Stimulated activated CD8-positive, alpha-beta memory T cell treated with anti-CD3 and anti-CD28 coated beads, Interleukin-15, amount 100 ng/mL, for 1 hour (primary cell): ENCODE measurements at regions not wholly inside any gene's neighbourhood (a gene's known extent, or its start where the extent isn't known, plus 50 kb on each side); places are given as distances from the start of the nearest gene placed in this dataset.
"Not testable (repeated sequence)": the region's sequence is repeated elsewhere in the genome, so short reads cannot be mapped to it uniquely, and the experiment has no call there.

Experiments
- DNase-seq: peaks from one replicate; pipeline ENCODE4 v3.0.0-alpha.2; 2020; ENCODE audit warnings: low read depth

DNA sequence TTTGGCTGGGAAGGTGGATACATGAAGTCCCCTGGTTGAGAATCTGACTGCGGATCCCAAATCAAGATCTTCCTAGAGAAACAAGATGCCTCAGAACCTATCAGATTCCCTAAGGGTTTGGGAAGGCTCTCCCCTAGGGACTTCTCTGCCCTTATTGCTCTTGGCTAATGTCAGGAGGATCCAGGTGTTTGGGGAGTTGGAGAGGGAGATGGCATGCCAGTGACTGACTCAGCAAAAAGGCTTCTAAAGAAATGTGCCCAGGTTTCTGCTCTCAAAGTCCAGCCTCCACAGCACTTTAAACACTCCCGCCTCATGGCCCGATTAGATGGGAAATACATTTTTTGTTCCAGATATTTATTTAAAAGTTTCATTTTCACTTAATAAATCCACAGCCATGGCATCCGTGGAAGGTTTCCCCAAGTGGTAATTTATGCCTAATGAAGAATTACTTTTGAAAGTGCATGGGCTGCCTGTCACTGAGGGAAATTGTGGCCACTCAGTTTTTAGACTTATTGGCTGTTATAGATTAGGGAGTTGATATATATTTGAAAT, 156.4 kb downstream of the OSR1 start:
- no peak for DNase-seq

DNA sequence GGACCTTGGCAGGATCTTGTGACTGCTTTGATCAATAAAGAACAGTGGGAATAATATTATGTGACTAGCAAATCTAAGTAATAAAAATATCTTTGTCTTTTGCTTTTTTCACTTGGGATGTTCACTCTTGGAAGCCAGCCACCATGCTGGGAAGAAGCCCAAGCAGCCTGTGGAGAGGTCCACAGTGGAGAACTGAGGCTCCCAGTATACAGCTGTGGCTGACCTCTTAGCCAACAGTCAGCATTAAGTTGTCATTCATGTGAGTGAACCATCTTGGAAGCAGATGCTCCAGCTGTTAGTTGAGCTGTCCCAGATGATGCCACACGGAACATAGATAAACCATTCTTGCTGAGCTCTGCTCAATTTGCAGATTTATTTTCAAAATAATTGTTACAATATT, 160.0 kb downstream of the OSR1 start:
- no peak for DNase-seq

DNA sequence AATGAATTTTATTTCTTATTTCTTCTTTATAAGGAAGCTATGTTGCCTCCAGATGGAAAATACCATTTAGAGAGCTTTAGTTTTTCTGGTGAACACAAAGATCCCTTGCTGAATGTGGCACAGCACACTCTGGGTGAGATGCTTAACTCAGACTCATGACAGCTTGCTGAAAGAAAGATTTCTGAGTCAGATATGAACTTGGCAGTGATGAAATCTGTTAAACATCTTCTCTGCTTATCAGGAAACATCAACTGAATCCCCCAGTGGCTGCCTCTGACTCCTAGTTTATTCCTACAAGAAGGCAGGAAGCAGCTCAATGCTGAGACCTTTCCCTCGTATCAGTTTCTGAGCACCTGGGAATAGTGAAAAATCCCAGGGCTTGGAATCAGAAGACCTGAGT, 162.8 kb downstream of the OSR1 start:
- DNase-seq: no peak

DNA sequence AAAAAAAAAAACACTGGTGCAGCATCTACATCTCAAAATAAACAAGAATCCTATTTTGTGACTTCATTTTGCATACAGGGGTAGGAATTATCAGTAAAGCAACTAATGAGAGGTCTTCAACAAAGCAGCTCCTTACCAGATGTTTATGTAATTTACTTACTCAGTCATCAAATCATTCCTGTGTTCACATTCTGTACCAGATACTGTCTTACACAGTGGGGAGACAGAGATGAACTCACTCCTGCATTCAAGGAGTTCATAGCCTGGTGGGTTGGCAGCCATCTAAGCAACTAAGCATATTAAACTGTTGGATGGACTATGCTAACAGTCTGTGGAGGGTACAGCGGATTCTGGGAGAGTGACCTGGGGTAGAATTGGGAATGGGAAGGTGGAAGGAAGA, 169.0 kb downstream of the OSR1 start:
- DNase-seq: no peak

DNA sequence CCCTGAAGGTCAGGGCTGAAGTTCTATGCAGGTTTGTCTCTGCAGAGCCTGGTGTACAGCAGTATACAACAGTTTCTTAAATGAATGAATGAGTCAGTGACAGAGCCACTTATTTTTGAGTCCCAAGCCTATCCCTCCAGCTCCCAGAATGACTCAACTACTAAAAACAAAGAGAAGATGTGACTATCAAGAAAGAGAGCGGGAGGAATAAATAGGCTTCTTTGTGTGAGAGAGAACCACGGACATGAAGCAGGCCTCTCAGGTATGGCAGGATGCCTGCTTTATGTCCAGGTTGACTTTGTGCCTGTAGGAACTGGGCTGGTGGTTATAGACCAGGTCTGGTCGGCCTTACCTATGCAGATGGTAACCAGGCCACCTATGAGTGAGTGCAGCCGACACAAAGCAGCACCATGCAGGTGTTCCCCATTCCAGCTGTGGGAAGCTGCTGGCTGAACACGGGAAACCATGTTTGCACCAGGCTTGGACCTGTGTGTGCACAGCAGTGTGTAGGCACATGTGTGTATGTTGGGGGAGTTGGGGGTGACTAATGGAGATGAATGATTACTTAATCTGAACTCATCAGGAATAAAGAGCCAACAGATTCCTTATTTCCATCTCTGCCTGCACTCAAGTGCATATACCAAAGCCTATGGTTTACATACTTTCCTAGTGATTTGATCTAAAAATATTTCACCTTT, 171.0 kb downstream of the OSR1 start:
- no peak for DNase-seq

DNA sequence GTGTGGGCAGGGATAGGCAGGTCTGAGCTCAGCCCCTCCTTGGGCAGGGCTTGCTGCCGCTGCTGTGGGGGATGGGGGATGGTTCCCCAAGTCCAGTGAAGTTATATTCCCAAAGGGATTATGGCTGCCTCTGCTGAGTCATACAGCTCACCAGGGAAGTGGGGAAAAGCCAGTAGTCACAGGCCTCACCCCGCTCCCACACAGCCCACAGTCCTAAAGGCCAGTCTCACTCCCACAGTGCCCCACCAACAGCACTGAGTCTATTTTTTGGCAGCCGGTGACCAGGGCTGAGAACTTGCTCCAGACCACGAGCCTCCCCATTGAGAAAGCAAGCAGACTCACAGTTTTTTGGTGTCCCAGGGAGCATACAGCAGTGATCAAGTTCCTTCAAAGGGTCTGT, 173.3 kb downstream of the OSR1 start:
- no peak for DNase-seq

DNA sequence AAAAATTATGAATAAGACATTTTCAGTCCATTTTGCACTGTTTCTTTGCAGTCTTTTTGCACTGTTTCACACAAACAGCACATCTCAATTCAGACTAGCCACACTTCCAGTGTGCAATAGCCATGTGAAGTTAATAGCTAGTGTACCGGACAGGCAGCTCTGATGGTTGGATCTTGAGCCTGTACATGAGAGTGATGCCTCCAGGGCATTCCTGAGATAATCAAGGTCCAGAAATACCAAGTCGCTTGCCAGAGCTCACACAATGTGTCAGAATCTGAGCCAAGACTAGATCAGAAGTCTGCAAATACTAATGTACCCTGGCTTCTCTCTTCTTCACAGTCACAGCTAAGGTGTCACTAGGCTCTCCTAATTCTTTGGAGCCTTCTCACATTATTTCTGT, 180.2 kb downstream of the OSR1 start:
- DNase-seq: no peak

DNA sequence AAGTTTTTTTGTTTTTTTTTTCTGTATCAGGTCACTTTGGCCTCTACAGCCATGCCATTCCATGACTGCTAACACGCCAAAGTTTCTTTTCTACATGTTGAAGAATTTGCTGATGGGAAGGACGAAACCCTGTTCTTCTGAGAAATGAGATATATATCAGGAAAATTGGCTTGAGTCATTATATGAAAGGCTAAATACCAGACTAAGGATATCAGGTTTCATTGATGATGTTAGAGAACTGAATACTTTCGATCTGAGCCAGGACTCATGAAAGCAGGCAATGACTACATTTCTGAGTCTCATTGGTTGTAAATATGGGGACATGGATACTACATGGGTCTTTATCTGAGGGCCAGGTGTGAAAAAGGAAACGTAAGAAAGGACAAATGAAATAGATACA, 181.4 kb downstream of the OSR1 start:
- DNase-seq: no peak

DNA sequence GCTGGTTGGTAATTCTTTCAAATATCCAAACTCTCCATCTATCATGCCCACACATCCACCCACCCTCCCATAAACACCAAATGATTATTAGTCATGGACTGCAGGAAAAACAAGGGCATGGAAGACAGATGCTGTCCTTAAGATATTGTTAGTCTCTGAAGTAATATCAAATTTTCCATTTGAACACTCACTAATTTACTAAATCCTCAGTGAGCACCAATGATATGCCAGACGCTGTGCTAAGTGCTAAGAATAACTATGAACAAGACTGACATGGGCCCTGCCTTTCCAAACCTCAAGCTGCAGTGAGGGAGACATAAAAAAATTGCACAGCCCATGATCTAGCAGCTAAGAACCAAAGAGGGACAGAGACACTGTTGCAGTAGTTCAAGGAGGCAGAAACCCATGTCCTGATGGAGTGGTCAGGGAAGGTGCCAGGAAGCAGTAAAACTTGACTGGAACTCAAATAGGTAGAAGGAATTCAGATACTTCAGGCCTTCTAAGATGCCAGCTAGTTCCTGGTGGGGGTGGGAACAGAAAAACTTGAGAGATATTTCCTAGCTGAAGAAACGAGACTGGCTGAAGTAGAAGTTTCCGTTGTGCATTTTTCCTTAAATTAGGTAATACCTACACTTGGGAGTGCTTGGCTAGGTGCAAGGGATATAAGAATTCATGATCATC, 182.1 kb downstream of the OSR1 start:
- DNase-seq: no peak

DNA sequence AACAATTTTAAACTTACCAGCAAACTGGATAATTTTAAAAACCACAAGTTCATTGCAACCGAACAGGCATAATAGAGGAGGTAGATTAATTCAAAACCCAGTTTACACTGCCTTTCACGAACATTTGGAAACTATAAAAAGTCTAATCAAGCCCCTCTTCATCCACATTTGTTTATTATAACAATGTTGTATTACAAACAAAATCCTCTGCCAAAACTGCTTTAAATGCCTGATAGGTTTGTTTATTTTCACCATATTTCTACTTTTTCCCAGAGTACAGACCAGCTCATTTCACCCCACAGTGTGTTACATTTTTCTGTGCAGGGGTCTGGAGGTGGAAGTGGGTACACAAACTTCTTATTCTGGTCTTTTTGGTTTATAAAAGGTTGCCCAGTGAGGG, 184.2 kb downstream of the OSR1 start:
- no peak for DNase-seq

DNA sequence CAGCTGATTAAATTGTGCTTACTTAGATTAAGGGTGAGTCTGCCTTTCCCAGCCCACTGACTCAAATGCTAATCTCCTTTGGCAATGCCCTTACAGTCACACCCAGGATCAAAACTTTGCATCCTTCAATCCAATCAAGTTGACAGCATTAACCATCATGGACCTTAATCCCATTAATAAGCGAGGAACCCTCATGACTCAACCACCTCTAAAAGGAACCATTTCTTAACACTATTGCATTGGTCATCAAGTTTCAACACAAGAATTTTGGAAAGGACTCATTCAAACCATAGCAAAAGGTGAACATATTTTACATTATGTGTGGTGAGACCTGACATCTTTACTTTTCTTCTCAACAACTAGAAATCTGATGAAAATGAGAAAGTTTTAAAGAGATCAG, 187.0 kb downstream of the OSR1 start:
- DNase-seq: no peak

DNA sequence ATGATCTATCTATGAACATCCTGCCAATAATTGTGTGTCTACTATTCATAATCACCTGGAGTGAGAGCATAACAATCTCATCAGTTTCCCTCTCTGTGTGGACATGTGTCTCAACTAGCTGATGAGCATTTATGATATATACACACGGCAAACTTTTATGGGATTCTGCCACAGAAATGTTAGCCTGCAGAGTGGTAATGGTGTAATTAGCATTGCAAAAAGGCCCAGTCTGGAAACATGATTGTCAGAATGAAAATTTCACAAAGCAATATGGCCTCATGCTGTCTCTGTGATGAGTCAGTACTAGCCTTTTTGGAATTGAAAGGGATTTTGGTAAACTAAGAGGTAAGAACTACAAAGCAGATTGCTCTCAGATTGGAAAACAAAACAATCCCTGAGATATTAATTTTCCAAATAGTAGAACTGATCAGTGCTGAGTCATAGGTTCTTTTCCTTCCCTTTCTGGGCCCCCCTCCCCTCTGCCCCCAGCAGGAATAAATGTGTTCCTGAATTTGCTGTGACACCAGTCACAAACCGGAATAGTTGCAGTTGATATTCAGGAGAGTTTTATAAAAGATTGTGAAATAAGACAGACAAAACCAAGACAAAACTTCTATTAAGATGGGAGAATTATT, 189.2 kb downstream of the OSR1 start:
- no peak for DNase-seq

DNA sequence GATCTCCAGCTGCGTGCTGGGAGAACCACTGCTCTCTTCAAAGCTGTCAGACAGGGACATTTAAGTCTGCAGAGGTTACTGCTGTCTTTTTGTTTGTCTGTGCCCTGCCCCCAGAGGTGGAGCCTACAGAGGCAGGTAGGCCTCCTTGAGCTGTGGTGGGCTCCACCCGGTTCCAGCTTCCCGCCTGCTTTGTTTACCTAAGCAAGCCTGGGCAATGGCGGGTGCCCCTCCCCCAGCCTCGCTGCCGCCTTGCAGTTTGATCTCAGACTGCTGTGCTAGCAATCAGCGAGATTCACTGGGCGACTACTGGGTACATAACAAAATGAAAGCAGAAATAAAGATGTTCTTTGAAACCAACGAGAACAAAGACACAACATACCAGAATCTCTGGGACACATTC, 194.3 kb downstream of the OSR1 start:
- DNase-seq: not testable (repeated sequence)

DNA sequence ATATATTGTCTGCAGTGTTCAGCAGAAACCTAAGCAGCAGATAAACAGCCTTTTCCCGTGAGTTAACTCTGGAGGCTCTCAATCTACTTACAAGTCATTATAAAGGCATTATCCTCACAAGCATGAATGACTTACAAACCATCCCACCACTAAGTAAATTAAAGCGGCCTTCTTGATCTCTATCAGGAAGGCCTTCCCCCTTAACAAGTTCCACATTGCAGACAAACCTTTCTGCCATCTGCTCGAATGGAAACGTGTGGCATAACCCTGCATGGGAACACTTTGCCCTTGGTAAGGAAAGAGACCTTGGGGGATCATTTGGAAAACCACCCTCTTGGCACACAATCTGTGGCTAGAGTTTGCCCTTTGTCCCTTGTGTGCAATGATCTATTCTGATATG, 199.5 kb downstream of the OSR1 start:
- no peak for DNase-seq

DNA sequence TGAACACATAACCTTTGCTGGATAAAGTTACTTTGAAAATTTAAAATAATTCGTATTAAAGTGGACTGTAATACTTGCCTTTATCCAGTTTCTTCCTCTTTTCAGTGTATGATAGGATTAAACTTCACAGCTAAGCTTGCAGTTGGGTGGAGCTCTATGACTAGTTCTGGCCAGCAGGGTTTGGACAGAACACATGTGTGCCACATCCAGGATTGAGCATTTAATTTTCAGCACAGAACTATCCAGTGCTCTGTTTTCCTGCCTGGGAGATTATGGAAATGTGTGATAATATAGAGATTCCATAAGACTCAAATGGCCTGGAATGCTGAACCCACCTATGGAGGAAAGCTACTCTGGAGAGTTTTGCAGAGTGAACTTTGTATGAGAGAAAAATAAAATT, 200.2 kb downstream of the OSR1 start:
- no peak for DNase-seq

DNA sequence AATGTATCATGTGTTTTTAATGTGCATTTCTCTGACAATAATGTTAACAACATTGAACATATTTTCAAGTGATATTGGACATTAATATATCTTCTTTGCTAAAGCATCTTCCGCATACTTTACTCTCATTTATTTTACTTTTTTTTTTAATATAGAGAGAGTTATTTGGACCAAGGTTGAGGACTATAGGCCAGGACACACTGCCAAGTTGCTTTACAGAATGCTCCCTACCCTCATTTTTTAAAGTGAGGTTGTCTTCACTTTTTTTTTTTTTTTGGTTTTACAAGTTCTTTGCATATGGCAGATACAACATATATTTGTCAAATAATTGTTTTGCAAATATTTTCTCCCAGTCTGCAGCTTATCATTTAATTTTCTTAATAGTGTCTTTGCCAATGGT, 201.8 kb downstream of the OSR1 start:
- DNase-seq: no peak

DNA sequence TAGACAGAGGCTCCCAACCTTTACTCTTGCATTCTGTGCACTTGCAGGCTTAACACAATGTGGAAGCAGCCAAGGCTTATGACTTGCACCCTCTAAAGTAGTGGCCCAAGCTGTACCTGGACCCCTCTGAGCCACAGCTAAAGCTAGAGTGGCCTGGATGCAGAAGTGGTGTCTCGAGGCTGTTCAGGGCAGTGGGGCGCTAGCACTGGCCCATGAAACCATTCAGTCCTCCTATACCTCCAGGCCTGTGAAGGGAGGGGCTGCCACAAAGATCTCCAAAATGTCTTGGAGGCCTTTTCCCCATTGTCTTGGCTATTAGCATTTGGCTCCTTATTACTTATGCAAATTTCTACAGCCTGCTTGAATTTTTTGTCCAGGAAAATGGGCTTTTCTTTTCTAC, 207.7 kb downstream of the OSR1 start:
- DNase-seq: no peak

DNA sequence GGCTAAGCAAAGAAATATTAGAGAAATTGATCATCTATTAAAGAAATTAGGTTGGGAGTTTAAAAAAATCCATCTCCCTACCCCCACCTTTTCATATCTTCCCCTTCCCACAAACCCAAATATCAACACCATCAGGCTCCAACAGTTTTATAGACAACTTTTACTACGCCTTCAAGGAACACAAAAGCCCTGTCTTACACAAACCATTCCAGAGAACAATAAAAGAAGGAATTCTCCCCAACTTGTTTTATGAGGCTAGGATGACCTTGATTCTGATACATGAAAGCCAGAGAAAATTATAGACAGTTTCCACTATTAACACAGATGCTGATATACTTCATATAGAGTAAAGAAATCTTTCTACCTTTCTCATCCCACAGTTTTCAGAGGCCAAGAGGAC, 211.6 kb downstream of the OSR1 start:
- no peak for DNase-seq

DNA sequence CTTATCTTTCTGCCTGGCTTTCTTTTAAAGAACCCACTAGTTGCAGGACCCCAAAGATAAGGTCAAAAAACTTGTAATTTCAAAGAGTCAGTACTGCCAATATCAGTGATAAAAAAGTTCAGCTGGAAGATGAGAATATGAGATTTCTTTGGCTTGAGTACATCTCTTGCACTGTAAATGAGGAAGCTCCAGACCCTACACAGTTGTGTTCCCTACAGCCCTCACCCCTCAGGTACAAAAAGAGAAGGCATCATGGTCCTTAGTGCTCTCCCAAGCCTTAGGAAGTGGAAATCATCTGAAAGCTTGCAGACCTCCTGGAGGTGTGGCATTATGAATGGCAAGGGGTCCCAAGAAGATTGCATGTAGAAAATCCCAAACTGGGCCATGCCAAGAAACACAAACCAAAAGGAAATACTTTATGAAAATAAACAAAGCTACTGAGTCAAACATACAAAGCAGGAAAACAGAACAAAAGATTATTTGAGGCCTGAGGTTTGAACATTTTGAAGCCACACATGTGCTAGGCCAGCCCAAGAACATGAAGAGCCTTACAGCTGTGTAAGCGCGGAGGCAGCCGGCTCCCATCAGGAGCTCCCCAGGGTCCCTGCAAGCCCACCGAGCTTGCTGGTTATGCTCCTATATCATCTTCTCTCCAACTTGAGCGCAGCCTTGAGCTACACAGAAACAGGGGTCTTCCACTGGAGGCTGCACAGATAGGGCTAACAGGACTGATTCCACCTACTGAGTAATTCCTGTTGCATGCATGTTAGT, 217.0 kb downstream of the OSR1 start:
- DNase-seq: no peak

DNA sequence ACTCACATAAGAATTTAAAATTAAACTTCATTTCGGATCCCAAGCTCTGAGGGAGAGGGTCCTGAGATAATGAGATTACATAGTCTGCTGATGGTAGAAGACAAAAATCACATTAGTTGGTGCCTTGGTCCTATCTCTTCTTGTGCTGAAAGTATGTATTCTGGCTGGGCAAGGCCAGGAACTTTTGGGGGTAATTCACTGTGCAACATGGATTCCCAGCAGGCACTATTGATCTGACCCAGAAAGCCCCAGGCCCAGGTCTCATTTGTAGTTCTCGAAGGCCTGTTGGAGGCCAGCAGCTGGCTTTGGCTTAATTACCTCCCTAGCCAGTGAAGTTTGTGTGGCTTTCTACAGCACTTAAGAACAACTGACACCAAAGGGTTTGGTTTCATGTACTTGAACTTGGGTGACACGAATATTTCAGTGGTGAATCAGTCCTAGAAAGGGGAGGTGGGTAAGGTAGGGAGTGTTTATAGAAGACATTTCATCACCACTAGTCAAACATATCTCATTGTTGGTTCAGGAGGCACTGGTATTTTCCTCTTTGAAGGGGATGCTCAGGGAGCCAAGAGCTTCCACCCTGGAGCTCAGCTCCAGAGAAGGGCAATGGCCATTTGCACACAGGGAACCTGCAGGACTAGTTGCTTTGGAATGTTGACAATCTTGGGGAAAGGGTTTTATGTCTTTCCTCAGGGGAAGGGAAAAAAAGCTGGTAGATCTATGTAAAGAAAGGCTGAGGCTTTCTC, 217.8 kb downstream of the OSR1 start:
- no peak for DNase-seq

DNA sequence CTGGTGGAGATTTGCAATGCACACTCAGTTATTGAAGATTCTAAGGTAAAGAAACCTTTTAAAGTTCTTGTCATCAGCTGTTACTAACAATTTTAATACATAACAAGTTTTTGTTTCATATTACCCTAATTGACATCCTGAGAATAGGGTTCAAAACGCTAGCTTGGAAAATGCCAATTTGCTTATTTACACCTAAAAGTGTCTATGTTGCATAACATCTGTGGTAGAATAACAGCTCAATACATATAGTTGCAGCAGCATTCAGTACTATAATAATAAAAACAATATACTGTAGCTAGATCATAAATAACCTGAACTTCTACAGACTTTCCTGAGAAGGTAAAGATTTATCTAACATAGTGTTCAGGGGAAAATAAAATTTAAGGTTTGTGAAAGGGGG, 219.0 kb downstream of the OSR1 start:
- no peak for DNase-seq

DNA sequence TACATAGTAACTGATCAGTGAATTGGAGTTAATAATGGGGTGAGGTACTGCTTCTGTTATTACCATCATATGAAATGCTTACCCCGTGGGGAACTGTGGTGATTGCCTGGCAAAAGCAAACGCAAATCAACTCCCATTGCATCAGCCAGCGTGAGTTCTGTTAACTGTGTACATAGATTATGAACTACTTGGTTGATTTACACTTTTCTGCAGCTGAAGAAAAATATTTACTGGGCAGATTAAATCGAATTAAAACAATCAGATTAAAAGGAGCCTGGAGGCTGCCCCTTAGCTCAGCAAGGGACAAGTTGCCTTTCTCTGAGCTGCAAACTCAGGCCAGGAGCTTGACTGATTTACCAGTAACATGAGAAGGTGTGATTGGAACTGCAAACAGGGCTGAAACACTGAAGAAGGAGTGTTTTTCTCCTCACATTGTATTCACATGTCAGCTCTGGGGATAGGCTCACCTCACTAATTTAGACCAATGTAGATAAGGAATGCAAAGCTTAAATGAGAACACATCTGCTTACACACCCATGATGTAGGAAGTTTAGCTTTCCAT, 220.1 kb downstream of the OSR1 start:
- no peak for DNase-seq
